Mesendoderm (in vitro differentiated cells): ENCODE measurements at regions not wholly inside any gene's neighbourhood (a gene's known extent, or its start where the extent isn't known, plus 50 kb on each side); places are given as distances from the start of the nearest gene placed in this dataset.

ENCODE experiments used
- DNase-seq: peaks from one replicate; pipeline ENCODE4 v3.0.0; 2013
- H2AK5ac ChIP-seq: 2 replicates; pipeline ENCODE4 v1.6.1; 2013; ENCODE audit warnings: low read length, inconsistent platforms
- H2BK120ac ChIP-seq: 2 replicates; pipeline ENCODE4 v1.6.1; 2013; ENCODE audit warnings: low read depth, mild to moderate bottlenecking, low read length, moderate library complexity, mixed read lengths
- H2BK15ac ChIP-seq: replicated peaks from 2 replicates; pipeline ENCODE4 v1.6.1; 2013; ENCODE audit warnings: low read depth, mild to moderate bottlenecking, moderate library complexity
- H2BK5ac ChIP-seq: 2 replicates; pipeline ENCODE4 v1.6.1; 2013; ENCODE audit warnings: low read length, inconsistent platforms
- H3K18ac ChIP-seq: 2 replicates; pipeline ENCODE4 v1.6.1; 2013; ENCODE audit warnings: mild to moderate bottlenecking, low read length, mixed read lengths
- H3K23ac ChIP-seq: one replicate; pipeline ENCODE4 v1.6.1; 2013; ENCODE audit warnings: low read length
- H3K27ac ChIP-seq: 2 replicates; pipeline ENCODE4 v1.5.1; 2013; ENCODE audit warnings: low read depth, mild to moderate bottlenecking, inconsistent platforms, low read length, moderate library complexity
- H3K27me3 ChIP-seq: 2 replicates; pipeline ENCODE4 v1.6.1; 2013; ENCODE audit warnings: low read length, control low read depth, mild to moderate bottlenecking, inconsistent platforms; ENCODE audit not compliant: insufficient read depth, poor library complexity
- H3K36me3 ChIP-seq: 2 replicates; pipeline ENCODE4 v1.6.1; 2013; ENCODE audit warnings: low read length, inconsistent platforms; ENCODE audit not compliant: control insufficient read depth, insufficient read depth
- H3K4ac ChIP-seq: one replicate; pipeline ENCODE4 v1.6.1; 2013; ENCODE audit warnings: low read depth, mild to moderate bottlenecking, low read length, moderate library complexity
- H3K4me1 ChIP-seq: 2 replicates; pipeline ENCODE4 v1.6.1; 2013; ENCODE audit warnings: low read depth, low read length, inconsistent platforms; ENCODE audit not compliant: control insufficient read depth
- H3K4me2 ChIP-seq: 2 replicates; pipeline ENCODE4 v1.6.1; 2013; ENCODE audit warnings: low read length
- H3K4me3 ChIP-seq: 2 replicates; pipeline ENCODE4 v1.5.1; 2013; ENCODE audit warnings: mild to moderate bottlenecking, low read length
- H3K56ac ChIP-seq: one replicate; pipeline ENCODE4 v1.6.1; 2013; ENCODE audit warnings: low read length
- H3K79me1 ChIP-seq: 2 replicates; pipeline ENCODE4 v1.6.1; 2013; ENCODE audit warnings: low read length, inconsistent platforms
- H3K79me2 ChIP-seq: 2 replicates; pipeline ENCODE4 v1.6.1; 2013; ENCODE audit warnings: mild to moderate bottlenecking, low read length; ENCODE audit not compliant: control insufficient read depth, insufficient read depth
- H3K9ac ChIP-seq: 2 replicates; pipeline ENCODE4 v1.6.1; 2013; ENCODE audit warnings: low read length, inconsistent platforms
- H4K5ac ChIP-seq: one replicate; pipeline ENCODE4 v1.6.1; 2013; ENCODE audit warnings: low read length
- H4K8ac ChIP-seq: one replicate; pipeline ENCODE4 v1.6.1; 2013; ENCODE audit warnings: low read depth, mild to moderate bottlenecking, control low read depth, low read length, moderate library complexity
- WGBS: extraction: QIAGEN DNeasy Blood & Tissue Kit; methylation state at CpG from one replicate; pipeline ENCODE4 v1.1.7; 2013; ENCODE audit warnings: low lambda C conversion rate, missing lambda C conversion rate; ENCODE audit not compliant: insufficient coverage; ENCODE audit errors: extremely low coverage; 5-methylcytosine and 5-hydroxymethylcytosine counted together

DNA sequence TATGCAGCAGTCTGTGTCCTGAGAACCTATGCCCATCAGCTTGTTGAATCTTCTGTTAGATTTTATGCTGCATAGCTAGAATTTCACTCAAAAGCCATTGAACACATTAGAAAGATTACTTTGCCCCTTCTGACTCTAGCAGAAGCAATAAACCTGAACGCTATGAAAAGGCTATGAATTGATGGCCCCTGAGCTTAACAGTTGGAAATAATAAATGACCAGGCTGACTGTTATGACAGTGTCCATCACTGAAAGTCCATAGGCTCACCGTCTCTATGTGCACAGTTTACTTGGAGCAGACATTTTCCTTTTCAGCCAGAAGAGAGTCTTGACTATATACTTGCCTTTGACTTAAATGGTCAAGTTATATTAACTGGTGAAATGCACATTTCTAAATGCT lies 1618.8 kb upstream of the ACVR2A start:
- Histone ChIP-seq H3K4me2 (no peak overlapping the region), H3K23ac (no peak overlapping the region), H3K18ac (no peak overlapping the region), H4K8ac (no peak overlapping the region), H3K4ac (no peak overlapping the region), H3K36me3 (no peaks in the 10 kb centered on the region), H3K27ac (no peak overlapping the region), H4K5ac (no peak overlapping the region), H2BK15ac (no peak overlapping the region), H3K9ac (no peak overlapping the region), H3K4me3 (no peak overlapping the region), H3K4me1 (no peaks in the 10 kb centered on the region), H3K79me2 (no peaks in the 10 kb centered on the region), H2BK5ac (no peak overlapping the region), H3K79me1 (no peaks in the 10 kb centered on the region), H3K27me3 (no peaks in the 10 kb centered on the region), H3K56ac (no peak overlapping the region), H2AK5ac (no peak overlapping the region), H2BK120ac (no peak overlapping the region)
- DNase-seq = no peak
- WGBS = no CpG with 5 or more reads among the region's 2 CpGs

DNA sequence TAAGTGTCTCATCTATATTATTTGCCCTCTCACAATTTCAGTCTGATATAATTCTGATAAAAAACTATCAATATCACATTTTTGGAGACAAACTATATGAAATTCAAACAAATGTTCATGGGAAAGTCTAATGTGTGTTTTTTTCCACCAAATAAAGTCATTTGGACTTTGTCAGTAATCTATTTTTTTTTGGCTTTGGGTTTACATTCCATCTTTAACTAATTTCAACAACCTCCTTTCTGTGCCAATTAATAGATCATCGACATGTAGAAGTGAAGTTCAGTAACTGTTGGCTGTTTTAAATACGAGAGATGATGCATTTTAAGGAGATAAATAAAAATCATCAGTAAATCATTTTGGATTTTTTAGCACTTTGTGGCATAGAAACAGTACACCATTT lies 1623.0 kb upstream of the ACVR2A start:
- Histone ChIP-seq H3K4ac (no peak overlapping the region), H3K56ac (no peak overlapping the region), H2BK5ac (no peak overlapping the region), H3K27ac (no peak overlapping the region), H3K27me3 (no peaks in the 10 kb centered on the region), H4K5ac (no peak overlapping the region), H3K36me3 (no peaks in the 10 kb centered on the region), H2BK120ac (no peak overlapping the region), H3K18ac (no peak overlapping the region), H3K4me1 (no peaks in the 10 kb centered on the region), H2AK5ac (no peak overlapping the region), H3K23ac (no peak overlapping the region), H3K79me1 (no peaks in the 10 kb centered on the region), H4K8ac (no peak overlapping the region), H3K79me2 (no peaks in the 10 kb centered on the region), H3K4me2 (no peak overlapping the region), H3K4me3 (no peak overlapping the region), H3K9ac (no peak overlapping the region), H2BK15ac (no peak overlapping the region)
- DNase-seq = no peak
- no CpG with 5 or more reads among the region's 2 CpGs for WGBS

DNA sequence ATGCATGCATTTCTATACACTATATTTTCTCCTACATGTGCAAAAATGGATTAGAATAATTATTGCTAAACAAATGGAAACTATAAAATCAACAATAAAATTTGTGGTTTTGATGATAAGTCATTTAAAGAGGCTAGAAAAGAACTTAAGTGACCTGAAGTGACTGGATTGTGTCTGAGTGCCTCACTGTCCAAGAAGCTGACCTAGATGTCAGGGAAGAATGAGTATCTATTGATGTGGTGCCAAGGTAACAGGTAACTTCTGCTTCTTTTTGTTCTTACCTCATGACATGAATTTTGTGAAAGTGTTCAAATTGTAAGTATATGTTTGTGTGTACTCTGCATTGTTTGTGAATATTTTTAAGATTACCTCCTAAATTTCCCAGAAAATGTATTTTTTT lies 1623.9 kb upstream of the ACVR2A start:
- Histone ChIP-seq H3K9ac (no peak overlapping the region), H3K27me3 (no peaks in the 10 kb centered on the region), H3K36me3 (no peaks in the 10 kb centered on the region), H3K4ac (no peak overlapping the region), H2BK120ac (no peak overlapping the region), H3K79me2 (no peaks in the 10 kb centered on the region), H2AK5ac (no peak overlapping the region), H3K4me1 (no peaks in the 10 kb centered on the region), H4K5ac (no peak overlapping the region), H3K4me2 (no peak overlapping the region), H3K18ac (no peak overlapping the region), H3K27ac (no peak overlapping the region), H2BK15ac (no peak overlapping the region), H3K79me1 (no peaks in the 10 kb centered on the region), H3K4me3 (no peak overlapping the region), H3K23ac (no peak overlapping the region), H4K8ac (no peak overlapping the region), H3K56ac (no peak overlapping the region), H2BK5ac (no peak overlapping the region)
- DNase-seq = no peak

DNA sequence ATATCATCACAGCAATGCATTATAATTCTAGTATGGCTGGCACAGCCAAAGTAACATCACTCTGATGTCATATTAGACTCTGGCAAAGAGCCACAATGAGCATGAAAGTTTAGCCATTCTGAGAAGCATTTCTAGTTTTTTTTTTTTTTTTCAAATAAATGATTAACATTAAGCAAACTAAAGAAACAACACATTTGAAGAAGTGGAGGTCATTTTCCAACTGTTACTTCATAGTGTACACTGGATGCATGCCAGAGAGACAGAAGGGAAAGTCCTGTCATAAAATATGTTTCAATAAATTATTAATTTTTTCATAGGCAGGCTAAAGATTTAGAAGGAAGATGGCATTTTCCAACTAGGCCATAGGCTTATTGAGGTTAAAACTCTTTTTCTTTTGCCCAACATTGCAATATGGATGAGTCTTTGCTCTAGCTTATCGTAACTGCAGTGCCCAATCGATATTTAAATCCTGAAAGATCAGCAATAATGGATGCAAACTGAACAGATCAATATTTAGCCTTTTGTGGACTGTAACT lies 1630.4 kb upstream of the ACVR2A start:
- H3K18ac ChIP-seq = no peak overlapping the region
- H4K5ac ChIP-seq = no peak overlapping the region
- no peaks in the 10 kb centered on the region for H3K4me1 ChIP-seq
- no peak overlapping the region for H2BK5ac ChIP-seq
- no peak overlapping the region for H3K4me3 ChIP-seq
- no peak for DNase-seq
- no peaks in the 10 kb centered on the region for H3K79me2 ChIP-seq
- H3K27me3 ChIP-seq = no peaks in the 10 kb centered on the region
- no peak overlapping the region for H3K4me2 ChIP-seq
- H2BK120ac ChIP-seq = no peak overlapping the region
- no CpG with 5 or more reads among the region's 2 CpGs for WGBS
- no peaks in the 10 kb centered on the region for H3K36me3 ChIP-seq
- H2BK15ac ChIP-seq = no peak overlapping the region
- no peak overlapping the region for H3K4ac ChIP-seq
- H3K27ac ChIP-seq = no peak overlapping the region
- H3K9ac ChIP-seq = no peak overlapping the region
- H3K23ac ChIP-seq = no peak overlapping the region
- H3K79me1 ChIP-seq = no peaks in the 10 kb centered on the region
- H2AK5ac ChIP-seq = no peak overlapping the region
- no peak overlapping the region for H3K56ac ChIP-seq
- no peak overlapping the region for H4K8ac ChIP-seq

DNA sequence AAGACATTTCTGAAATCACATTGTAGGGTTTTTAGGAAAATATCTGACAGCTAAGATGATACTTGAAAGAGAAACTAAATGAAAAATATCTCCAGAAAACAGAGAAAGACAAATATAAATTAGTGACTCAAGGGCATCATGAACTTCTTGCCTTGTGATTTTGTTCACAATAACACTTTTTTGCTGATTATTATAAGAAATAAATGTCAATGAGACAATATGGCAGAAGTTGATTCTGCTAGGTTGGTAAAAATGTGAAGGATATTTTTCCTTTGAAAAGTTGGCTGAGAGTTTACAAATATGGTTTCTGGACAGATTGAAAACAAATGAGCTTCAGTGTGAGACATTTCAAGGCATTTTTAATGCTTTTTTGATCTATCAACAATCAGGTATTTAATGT lies 1631.2 kb upstream of the ACVR2A start:
- H3K9ac ChIP-seq = no peak overlapping the region
- no peak overlapping the region for H3K23ac ChIP-seq

DNA sequence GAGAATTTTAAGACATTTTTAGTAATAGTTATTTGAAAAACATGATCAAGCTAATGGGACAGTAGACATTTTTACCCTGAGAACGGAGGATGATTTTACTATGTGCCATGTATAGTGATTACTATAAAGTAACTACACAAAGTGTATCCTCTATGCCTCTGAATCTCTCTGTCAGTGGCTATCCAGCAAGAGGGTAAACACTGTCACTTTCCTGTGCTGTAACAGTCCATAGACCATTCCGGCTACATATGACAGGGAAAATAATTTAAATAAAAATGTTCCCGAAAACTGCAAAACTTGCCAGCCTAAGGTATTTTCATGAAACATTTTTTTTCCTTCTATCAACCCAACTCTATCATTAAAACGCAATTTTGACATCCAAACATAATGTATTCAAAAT lies 1632.2 kb upstream of the ACVR2A start:
- H3K18ac ChIP-seq = no peak overlapping the region
- H3K4ac ChIP-seq = no peak overlapping the region
- 100% methylated on average over 1 of the region's 4 CpGs for WGBS
- H2BK5ac ChIP-seq = no peak overlapping the region
- no peaks in the 10 kb centered on the region for H3K79me2 ChIP-seq
- H2AK5ac ChIP-seq = no peak overlapping the region
- no peak for DNase-seq
- no peak overlapping the region for H2BK120ac ChIP-seq
- no peak overlapping the region for H4K5ac ChIP-seq
- H3K23ac ChIP-seq = no peak overlapping the region
- no peaks in the 10 kb centered on the region for H3K27me3 ChIP-seq
- no peak overlapping the region for H3K4me2 ChIP-seq
- H3K4me3 ChIP-seq = no peak overlapping the region
- H2BK15ac ChIP-seq = no peak overlapping the region
- H3K9ac ChIP-seq = no peak overlapping the region
- no peak overlapping the region for H3K56ac ChIP-seq
- no peaks in the 10 kb centered on the region for H3K79me1 ChIP-seq
- H3K27ac ChIP-seq = no peak overlapping the region
- no peak overlapping the region for H4K8ac ChIP-seq
- H3K36me3 ChIP-seq = no peaks in the 10 kb centered on the region
- H3K4me1 ChIP-seq = no peaks in the 10 kb centered on the region

More for the DNA sequence above, 1631.2 kb upstream of the ACVR2A start:
- Histone ChIP-seq H3K27me3 (no peaks in the 10 kb centered on the region), H3K18ac (no peak overlapping the region), H3K4me1 (no peaks in the 10 kb centered on the region), H3K79me1 (no peaks in the 10 kb centered on the region), H3K27ac (no peak overlapping the region), H3K4me2 (no peak overlapping the region), H2BK120ac (no peak overlapping the region), H3K4me3 (no peak overlapping the region), H3K79me2 (no peaks in the 10 kb centered on the region), H4K5ac (no peak overlapping the region), H2BK5ac (no peak overlapping the region), H2BK15ac (no peak overlapping the region), H3K4ac (no peak overlapping the region), H4K8ac (no peak overlapping the region), H3K36me3 (no peaks in the 10 kb centered on the region), H2AK5ac (no peak overlapping the region), H3K56ac (no peak overlapping the region)
- DNase-seq = no peak
